Loucy (cell line): ENCODE measurements at regions not wholly inside any gene's neighbourhood (a gene's known extent, or its start where the extent isn't known, plus 50 kb on each side); places are given as distances from the start of the nearest gene placed in this dataset.

ENCODE experiments used
- H2AFZ ChIP-seq: fragments of 200-600 bp; sonication (generic); 2 replicates; pipeline ENCODE4 v1.6.0; 2016; ENCODE audit warnings: antibody characterized with exemption, mild to moderate bottlenecking, low read length, moderate library complexity
- H3F3A ChIP-seq: fragments of 200-600 bp; 2 replicates; pipeline ENCODE4 v1.6.0; 2016; ENCODE audit warnings: antibody characterized with exemption, low read depth, mild to moderate bottlenecking
- H3K27me3 ChIP-seq: fragments of 200-600 bp; sonication (generic); 2 replicates; pipeline ENCODE4 v1.6.1; 2014; ENCODE audit warnings: low read length, mild to moderate bottlenecking; ENCODE audit not compliant: insufficient read depth, poor library complexity, severe bottlenecking
- H3K36me3 ChIP-seq: fragments of 200-600 bp; sonication (generic); 2 replicates; pipeline ENCODE4 v1.6.1; 2016; ENCODE audit warnings: low read length; ENCODE audit not compliant: insufficient read depth
- H3K4me1 ChIP-seq: fragments of 200-600 bp; sonication (generic); 2 replicates; pipeline ENCODE4 v1.5.1; 2014; ENCODE audit warnings: low read length, mild to moderate bottlenecking; ENCODE audit not compliant: insufficient read depth, poor library complexity, severe bottlenecking
- H3K4me2 ChIP-seq: fragments of 200-600 bp; sonication (generic); 2 replicates; pipeline ENCODE4 v1.6.0; 2014; ENCODE audit warnings: antibody characterized with exemption, low read length, low read depth, mild to moderate bottlenecking; ENCODE audit not compliant: poor library complexity, severe bottlenecking
- H3K4me3 ChIP-seq: fragments of 200-600 bp; sonication (generic); 2 replicates; pipeline ENCODE4 v1.5.1; 2014; ENCODE audit warnings: low read length, mild to moderate bottlenecking, mixed read lengths; ENCODE audit not compliant: poor library complexity, severe bottlenecking
- H3K79me2 ChIP-seq: fragments of 200-600 bp; sonication (generic); 2 replicates; pipeline ENCODE4 v1.6.1; 2014; ENCODE audit warnings: low read length; ENCODE audit not compliant: insufficient read depth
- H3K9ac ChIP-seq: fragments of 200-600 bp; sonication (generic); 2 replicates; pipeline ENCODE4 v1.6.0; 2014; ENCODE audit warnings: mild to moderate bottlenecking, low read depth, low read length, moderate library complexity; ENCODE audit not compliant: poor library complexity, severe bottlenecking
- H3K9me2 ChIP-seq: fragments of 200-600 bp; sonication (generic); replicated peaks from 2 replicates; pipeline ENCODE4 v1.6.1; 2016; ENCODE audit warnings: low read depth, low read length, mixed read lengths
- H3K9me3 ChIP-seq: fragments of 200-600 bp; sonication (generic); 2 replicates; pipeline ENCODE4 v1.6.1; 2014; ENCODE audit warnings: mild to moderate bottlenecking, antibody characterized with exemption, low read length, low read depth; ENCODE audit not compliant: insufficient read depth
- H4K20me1 ChIP-seq: fragments of 200-600 bp; sonication (generic); 2 replicates; pipeline ENCODE4 v1.6.0; 2014; ENCODE audit warnings: antibody characterized with exemption, low read length, mild to moderate bottlenecking; ENCODE audit not compliant: insufficient read depth, poor library complexity, severe bottlenecking
- CTCF ChIP-seq: fragments of 200-600 bp; sonication (generic); conservative IDR thresholded peaks from 2 replicates; pipeline ENCODE4 v1.5.1; 2014; ENCODE audit warnings: mild to moderate bottlenecking, antibody characterized with exemption, low read length
- EZH2phosphoT487 ChIP-seq: fragments of 200-600 bp; IDR thresholded peaks from 2 replicates; pipeline ENCODE4 v1.6.1; 2018; ENCODE audit warnings: antibody characterized with exemption, mild to moderate bottlenecking, moderate library complexity, borderline replicate concordance

GRCh38 chr9:105073147-105073546 lies 145.2 kb upstream of the ABCA1 start:
- Histone ChIP-seq H3K4me3 (no peak overlapping the region), H2AFZ (0 out of 2 replicates have a peak overlapping the region, but pooled peaks have one; percentile 20), H3K27me3 (no peaks in the 10 kb centered on the region), H4K20me1 (no peaks in the 10 kb centered on the region), H3K79me2 (no peaks in the 10 kb centered on the region), H3F3A (no peaks in the 10 kb centered on the region), H3K4me1 (peaks cover 3% of the 10 kb centered on the region), H3K9me3 (no peaks in the 10 kb centered on the region), H3K9ac (no peak overlapping the region), H3K4me2 (no peak overlapping the region), H3K9me2 (no peaks in the 10 kb centered on the region), H3K36me3 (no peaks in the 10 kb centered on the region)
- TF ChIP-seq EZH2phosphoT487 (no peak), CTCF (no peak)

DNA sequence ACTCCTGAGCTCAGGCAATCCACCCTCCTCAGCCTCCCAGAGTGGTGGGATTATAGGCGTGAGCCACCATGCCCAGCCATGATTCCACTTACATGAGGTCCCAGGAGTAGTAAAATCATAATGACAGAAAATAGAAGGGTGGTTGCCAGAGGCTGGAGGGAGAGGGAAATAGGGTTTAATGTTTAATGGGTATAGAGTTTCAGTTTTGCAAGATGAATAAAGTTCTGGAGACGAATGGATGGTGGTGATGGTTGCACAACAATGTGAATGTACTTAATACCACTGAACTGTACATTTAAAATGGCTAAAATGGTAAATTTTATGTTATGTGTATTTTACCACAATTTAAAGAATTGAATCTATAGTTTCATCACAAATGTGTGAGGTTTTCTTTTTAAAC lies 146.5 kb upstream of the ABCA1 start:
- Histone ChIP-seq H3F3A (no peaks in the 10 kb centered on the region), H3K36me3 (no peaks in the 10 kb centered on the region), H3K4me3 (no peak overlapping the region), H3K9me3 (no peaks in the 10 kb centered on the region), H3K27me3 (no peaks in the 10 kb centered on the region), H3K9me2 (no peaks in the 10 kb centered on the region), H3K79me2 (no peaks in the 10 kb centered on the region), H3K9ac (no peak overlapping the region), H3K4me1 (no peaks in the 10 kb centered on the region), H4K20me1 (no peaks in the 10 kb centered on the region), H3K4me2 (no peak overlapping the region), H2AFZ (no peak overlapping the region)
- TF ChIP-seq EZH2phosphoT487 (no peak), CTCF (no peak)

DNA sequence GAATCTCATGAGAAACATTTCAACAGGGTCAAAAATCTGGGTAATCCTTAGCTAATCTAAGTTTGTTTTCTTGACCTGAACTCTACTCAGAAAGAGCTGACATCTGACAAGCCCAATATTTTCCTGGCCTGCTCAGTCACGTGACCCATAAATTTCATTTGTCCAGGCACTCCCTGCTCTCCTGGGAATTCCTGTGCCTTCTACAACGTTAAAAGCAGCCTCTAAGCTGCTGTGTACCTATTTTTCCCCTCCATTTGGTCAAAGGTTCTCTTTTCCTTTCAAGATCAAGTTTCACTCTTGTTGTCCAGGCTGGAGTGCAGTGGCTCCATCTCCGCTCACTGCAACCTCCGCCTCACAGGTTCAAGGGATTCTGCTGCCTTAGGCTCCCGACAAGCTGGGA lies 148.8 kb upstream of the ABCA1 start:
- no peaks in the 10 kb centered on the region for H4K20me1 ChIP-seq
- no peaks in the 10 kb centered on the region for H3K79me2 ChIP-seq
- H3K4me2 ChIP-seq, result no peak overlapping the region
- no peaks in the 10 kb centered on the region for H3K36me3 ChIP-seq
- H3K9me2 ChIP-seq, result no peaks in the 10 kb centered on the region
- H3K4me1 ChIP-seq, result no peaks in the 10 kb centered on the region
- H2AFZ ChIP-seq, result no peak overlapping the region
- H3F3A ChIP-seq, result no peaks in the 10 kb centered on the region
- TF ChIP-seq CTCF (no peak), EZH2phosphoT487 (no peak)
- no peaks in the 10 kb centered on the region for H3K27me3 ChIP-seq
- no peak overlapping the region for H3K9ac ChIP-seq
- no peak overlapping the region for H3K4me3 ChIP-seq
- no peaks in the 10 kb centered on the region for H3K9me3 ChIP-seq
